HG03442 (cell line): ENCODE measurements at regions not wholly inside any gene's neighbourhood (a gene's known extent, or its start where the extent isn't known, plus 50 kb on each side); places are given as distances from the start of the nearest gene placed in this dataset.

Experiments used
- ATAC-seq: cut with Tn5 transposase; IDR thresholded peaks from one replicate; pipeline ENCODE4 v1.9.1; 2021; ENCODE audit warnings: mild to moderate bottlenecking, moderate library complexity; ENCODE audit not compliant: unreplicated experiment

DNA sequence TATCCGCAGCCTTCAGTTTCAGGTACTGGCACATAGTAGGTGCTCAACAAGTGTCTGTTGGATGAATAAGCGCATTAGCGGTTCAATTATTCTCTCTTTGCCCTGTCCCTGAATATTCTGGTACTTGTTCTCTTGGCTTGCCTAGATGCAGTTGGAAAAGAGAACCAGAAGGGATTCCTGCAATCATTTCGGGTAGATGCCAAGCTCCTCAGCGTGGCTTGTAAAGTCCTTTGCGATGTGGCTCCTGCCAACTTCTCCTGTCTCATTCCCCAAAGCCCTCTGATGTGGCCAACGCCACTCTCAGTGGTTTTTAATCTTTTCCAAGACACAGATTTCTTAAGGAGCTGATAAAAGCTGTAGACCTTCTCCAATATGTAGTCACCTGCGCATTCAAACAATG, 230.3 kb downstream of the SUDS3 start:
- no peak for ATAC-seq

DNA sequence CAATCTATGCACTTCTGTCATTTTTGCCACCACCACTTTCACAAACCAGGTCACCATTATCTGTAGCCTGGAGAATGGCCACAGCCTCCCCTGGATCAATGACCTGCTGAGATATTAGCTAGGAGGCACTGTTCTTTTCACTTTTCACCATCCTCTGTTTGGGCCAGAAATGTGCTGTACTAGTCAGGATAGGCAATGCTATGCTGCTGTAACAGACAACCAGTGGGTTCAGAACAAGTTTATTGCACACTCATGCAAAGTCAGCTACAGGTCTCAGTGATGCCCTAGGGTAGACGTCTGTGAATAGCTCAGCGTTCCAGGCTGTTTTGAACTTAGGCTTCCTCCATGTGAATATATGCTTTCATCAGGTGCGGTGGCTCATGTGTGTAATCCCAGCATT, 231.5 kb downstream of the SUDS3 start:
- ATAC-seq: no peak

DNA sequence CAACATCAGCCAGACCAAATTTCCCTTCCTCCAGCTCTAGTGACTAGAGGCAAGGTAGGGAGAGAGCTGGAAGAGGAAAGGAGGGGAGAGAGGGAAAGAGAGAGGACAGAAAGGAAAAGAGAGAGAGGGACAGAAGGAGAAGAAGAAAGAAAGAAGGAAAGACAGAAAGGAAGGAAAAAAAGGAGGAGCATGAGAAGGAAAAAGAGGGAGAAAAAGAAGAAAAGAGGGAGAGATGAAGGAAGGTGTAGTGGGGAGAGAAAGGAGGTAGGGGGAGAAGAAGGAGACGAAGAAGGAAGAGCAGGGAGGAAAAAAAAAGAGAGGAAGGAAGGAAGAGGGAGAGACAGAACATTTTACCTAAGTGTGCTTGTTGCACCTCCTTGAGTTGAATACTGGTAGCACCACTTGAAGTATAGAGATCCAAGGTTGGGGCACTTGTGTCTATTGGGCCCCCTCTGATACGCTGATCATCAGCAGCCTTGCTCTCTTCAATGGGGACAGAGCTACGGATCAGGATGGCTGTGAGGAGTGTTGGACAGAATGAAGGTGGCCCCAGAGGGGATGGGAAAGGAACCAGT, 232.5 kb downstream of the SUDS3 start:
- no peak for ATAC-seq

DNA sequence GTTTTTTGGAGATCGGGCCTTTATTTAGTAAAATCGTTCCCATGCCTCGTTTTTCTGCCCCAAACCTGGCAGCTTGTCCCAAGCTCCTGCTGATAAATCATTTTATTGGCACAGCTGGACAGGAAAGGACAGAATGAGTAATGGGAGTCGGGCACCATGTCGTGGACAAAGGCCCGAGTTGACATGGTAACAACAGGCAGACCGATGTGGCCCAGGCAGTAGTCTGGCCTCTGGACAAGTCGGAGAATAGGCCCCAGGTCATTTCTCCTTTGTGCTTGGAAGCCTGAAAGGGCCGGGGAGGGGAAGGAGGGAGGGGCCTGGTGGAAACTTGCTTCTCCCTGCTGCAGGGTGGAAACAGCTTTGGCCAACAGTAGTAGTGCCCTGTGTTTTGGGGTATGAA, 234.9 kb downstream of the SUDS3 start:
- ATAC-seq: no peak

- no peak for ATAC-seq
Observed at GRCh38 chr12:118611770-118612169, 235.4 kb downstream of the SUDS3 start.

- ATAC-seq: no peak
Observed at GRCh38 chr12:118617611-118618450, 241.5 kb downstream of the SUDS3 start.

DNA sequence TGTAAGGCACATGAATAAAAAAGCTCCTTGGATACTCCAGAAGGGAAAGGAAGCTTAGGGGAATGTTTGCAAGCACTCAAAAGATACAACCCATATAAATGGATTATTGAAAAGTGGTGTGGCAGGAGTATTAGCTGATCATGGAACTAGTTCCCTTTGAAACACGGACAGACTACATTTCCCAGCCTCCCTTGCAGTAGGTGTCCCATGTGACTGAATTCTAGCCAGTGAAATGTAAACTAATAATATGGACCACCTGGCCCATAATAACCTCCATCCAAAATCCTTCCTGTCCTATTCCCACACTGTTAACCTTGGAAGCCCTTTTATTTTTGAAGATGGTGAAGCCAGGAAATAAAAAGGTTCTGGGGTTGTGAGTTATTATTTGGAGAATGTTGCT, 242.3 kb downstream of the SUDS3 start:
- ATAC-seq: no peak

DNA sequence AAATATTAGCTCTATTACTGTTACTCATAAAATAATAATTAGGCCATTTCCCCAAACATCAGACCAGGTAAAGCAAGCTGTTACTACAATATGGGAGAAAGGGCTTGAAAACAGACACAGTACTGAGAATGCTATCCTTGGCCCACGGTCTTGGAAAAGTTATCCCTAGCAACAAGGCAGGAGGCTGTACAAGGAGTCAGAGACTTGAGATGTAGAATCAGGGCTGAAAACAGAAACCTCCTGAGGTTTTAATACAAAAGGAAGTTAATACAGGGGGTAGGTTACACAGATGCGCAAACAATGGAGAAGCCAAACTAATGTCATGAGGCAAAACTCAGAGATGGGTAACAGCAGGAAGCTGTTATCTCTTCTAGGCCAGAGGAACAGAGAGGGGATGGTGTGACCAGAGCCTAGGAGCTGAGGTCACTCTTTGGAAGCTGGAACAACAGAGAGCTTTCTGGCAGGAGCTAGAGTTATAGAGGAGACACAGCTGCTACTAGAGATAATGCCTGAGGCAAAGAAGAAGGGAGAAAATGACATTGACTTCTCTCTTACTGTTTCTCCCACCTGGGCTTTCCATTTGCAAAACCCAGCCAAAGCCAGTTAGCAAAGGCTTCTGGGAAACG, 248.8 kb downstream of the SUDS3 start:
- no peak for ATAC-seq

DNA sequence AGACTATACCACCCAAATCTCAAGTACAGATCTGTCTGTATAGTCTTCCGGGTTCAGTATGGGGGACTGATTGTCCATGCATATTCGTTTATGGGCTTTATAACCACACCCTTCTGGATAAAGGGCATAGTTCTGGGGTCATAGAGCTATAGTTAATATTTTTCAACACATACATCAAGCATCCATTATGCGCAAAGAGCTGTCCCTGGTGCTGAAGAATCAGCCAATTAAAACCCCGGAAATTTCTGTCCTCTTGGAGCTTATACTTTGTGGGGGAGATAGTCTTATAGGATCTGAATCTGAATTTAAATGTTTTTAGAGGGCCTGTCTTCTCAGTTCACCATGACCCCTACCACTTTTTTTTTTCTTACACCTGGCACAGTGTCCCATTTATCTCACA, 256.7 kb downstream of the SUDS3 start:
- no peak for ATAC-seq

- no peak for ATAC-seq
Observed at GRCh38 chr12:118635276-118635675, 258.9 kb downstream of the SUDS3 start.

- no peak for ATAC-seq
Observed at GRCh38 chr12:118637767-118638370, 261.5 kb downstream of the SUDS3 start.

GRCh38 chr12:118641249-118641648, 264.9 kb downstream of the SUDS3 start:
- no peak for ATAC-seq

GRCh38 chr12:118645219-118645618, 268.9 kb downstream of the SUDS3 start:
- ATAC-seq: no peak

DNA sequence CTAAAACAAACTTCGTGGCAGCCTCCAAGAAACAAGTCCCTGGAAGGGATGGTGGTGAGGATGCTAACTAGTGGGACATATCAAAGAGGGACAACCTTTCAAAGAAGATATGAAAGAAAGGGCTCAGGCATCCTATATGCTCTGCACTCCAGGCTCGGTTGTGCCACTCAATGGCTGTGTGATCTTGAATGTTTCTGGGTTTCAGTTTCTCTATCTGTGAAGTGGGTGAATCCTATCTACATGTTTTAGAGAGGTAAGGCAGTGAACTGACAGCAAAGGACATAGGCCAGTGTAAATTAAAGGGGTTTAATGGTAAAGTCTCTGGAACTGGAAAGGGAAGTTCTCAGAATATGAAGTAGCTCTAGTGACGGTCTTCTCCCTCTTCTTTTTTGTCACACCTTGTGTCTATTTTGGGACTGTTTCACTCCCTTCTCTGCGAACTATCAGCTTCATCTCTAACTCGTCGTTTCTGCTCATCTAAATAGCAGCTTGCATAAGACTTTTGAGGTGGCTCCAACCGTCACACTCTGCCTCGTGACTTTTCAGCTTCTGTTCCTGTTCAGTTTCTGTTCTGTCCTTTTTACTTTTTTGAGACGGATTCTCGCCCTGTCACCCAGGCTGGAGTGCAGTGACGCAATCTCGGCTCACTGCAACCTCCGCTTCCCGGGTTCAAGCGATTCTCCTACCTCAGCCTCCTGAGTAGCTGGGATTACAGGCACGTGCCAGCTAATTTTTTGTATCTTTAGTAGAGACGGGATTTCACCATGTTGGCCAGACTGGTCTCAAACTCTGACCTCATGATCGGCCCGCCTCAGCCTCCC, 273.6 kb downstream of the SUDS3 start:
- ATAC-seq: no peak

DNA sequence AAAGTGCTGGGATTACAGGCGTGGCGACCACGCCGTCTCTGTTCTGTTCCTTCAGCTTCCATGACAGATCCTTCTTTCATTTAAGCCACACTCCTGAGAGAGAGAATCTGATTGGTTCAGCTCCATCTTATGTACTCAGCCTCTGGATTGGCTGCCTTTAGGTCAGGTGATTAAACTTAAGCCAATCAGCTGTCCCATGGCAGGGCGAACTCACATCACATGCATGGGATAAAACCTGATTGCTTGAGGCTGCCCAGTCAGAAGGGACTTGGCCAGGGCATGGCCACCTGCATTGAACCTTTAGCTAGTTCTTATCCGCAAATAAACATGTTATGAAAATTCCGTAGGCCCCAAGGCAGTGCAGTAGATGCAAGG, 274.2 kb downstream of the SUDS3 start:
- no peak for ATAC-seq

GRCh38 chr12:118651487-118651886, 275.1 kb downstream of the SUDS3 start:
- ATAC-seq: no peak

DNA sequence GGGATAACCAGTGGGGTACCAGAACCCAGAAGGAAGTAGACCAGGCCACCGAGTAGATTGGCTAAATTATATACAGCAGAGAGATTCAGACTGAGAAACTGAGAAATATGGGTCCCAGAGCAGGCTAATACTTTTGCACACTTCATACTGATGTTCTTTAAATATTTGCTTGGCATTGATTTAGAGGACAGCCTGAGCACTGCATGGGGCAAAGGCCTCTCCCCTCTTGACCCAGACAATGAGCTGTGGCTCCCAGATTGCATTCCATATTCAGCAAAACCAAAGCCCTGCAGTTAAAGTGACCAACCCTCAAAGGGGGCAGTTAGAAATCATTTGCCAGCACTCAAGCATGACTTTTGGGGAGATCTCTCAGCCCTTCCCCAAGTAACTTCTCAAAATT, 279.2 kb downstream of the SUDS3 start:
- ATAC-seq: no peak

DNA sequence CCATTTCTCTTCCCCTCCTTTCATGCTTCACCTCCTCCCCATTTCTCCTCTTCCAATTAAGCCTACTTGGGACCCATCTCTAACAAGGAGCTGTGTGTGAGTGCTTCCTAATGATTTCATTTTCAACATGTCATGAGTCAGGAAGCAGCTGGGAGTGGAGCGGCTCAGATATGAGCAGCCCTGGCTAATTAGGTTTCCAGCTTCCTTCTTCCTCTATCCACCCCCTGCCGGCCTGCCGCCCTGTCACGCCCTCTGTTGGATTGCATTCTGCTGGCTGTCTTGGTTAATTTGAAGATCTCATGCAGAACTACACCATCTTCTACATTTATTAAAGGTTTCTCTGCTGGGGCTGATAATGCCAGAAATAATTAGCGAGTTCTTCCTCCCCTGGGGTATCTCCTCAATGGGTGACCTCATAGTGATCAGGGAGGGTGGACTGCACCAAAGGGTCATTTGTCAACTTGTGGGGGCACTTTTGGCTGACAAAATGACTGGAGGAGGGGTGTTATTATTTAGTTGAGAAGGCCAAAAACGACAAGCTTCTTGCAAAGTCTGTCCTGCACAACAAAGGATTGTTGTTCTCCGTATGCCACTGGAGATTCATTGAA, 300.9 kb upstream of the SRRM4 start:
- no peak for ATAC-seq

DNA sequence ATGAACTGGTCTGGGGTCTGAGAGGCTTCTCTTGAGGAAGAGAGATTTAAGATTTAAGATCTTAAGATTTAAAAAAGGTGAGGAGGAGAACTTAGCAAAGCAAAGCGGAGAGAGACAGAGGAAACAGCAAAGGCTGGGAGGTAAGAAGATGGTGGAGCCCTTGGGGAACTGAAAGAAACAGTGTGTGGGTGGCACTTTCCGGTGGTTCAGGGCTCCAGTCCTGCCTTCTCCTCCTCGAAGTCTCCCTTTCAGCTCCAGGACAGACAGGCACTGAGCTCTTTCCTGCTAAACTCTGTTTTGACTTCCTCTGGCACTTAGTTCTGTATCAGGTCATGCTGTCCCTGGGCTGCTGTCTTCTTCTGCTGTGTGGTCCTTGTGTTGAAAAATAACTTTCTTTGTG, 298.7 kb upstream of the SRRM4 start:
- peak; percentile 71 for ATAC-seq

GRCh38 chr12:118685983-118686607, 295.2 kb upstream of the SRRM4 start:
- no peak for ATAC-seq
